ENCODE measurements at regions not wholly inside any gene's neighbourhood (a gene's known extent, or its start where the extent isn't known, plus 50 kb on each side); places are given as distances from the start of the nearest gene placed in this dataset.

DNA sequence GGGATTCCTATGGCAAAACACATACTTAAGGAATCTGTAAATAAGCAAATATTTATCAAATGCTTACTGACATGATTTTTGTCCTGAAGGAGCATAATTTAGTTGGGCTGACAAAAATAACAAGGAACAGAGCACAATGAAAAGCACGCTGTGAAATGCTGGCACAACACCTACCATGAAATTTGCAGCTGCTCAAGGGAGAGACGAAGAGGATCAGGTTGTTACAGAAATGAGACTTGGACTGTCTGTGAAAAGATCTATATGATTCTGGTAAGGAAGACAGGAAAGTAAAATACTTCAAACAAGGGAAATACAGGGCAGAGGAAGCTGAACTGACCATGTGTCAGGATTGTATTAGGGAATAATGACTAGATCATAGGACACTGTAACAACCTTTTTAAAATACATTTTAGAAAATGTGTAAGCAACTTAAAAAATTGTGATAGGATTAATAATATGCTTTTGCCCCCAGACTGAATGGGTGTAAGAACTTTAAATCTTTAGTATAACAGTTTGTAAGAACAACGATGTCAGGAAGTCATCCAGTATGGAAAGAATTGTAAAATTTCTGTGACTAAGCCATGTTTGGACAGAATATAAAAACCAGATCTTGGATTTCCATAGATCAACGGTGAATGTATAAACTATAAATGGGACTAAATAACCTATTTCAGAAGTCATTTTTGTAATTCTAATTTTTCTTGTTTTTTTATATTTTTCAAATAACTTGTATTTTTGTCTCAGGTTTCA, 1556.0 kb downstream of the EFNB2 start:
- no peak for DNase-seq
- H3K9me3 Mint-ChIP-seq: no peaks in the 10 kb centered on the region
- POLR2A ChIA-PET: no interaction called here
- H3K4me1 Mint-ChIP-seq: peaks cover 4% of the 10 kb centered on the region
- H3K27me3 Mint-ChIP-seq: no peaks in the 10 kb centered on the region
- CTCF ChIA-PET: no interaction called here
- H3K4me3 Mint-ChIP-seq: no peak overlapping the region
- H3K27ac Mint-ChIP-seq: no peak overlapping the region
- H3K36me3 Mint-ChIP-seq (ENCODE audit: low read depth): no peaks in the 10 kb centered on the region

DNA sequence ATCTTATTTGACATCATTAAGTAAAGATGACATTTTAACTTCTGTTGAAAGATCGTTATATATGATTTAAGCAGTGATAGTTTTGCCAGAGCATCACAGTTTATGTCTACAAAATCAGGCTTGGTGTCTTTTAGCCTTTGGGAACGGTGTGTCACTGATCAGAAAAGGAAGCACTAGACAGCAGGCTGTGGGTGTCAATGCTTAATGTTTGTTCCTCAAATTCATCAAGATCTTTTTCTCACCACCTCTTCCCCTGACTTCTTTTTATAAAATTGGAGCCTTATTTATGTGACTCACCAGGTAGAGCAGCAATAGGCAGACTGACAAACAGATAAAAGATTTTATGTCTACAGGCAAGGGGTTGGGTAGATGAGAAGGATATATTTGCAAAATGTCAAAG, 1558.5 kb downstream of the EFNB2 start:
- Mint-ChIP-seq H3K4me1 (no peaks in the 10 kb centered on the region), H3K36me3 (ENCODE audit: low read depth) (no peaks in the 10 kb centered on the region), H3K27me3 (no peaks in the 10 kb centered on the region), H3K9me3 (no peaks in the 10 kb centered on the region), H3K27ac (no peak overlapping the region), H3K4me3 (no peak overlapping the region)
- DNase-seq: no peak
- ChIA-PET POLR2A (no interaction called here), CTCF (no interaction called here)

DNA sequence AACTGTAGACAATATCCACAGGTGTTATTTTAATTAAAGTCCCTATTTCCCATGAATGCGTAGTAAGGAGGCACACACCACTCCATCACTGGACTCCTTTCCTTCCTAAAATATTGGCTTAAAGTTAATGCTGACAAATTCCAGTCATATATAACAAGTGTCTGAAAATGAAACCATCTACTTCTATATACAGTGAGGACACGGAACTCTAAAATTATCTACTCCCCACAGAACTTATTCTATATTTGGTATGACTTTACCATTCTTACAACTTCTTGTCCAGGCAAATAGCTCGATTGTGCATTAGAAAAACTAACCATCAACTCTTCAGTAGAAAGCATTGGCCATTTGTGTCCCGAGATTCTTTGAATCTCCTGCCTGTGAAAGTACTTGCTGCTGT, 1560.2 kb downstream of the EFNB2 start:
- H3K4me3 Mint-ChIP-seq: no peak overlapping the region
- no peaks in the 10 kb centered on the region for H3K27me3 Mint-ChIP-seq
- no peaks in the 10 kb centered on the region for H3K4me1 Mint-ChIP-seq
- DNase-seq: no peak
- CTCF ChIA-PET: no interaction called here
- no peaks in the 10 kb centered on the region for H3K9me3 Mint-ChIP-seq
- POLR2A ChIA-PET: no interaction called here
- H3K27ac Mint-ChIP-seq: no peak overlapping the region
- no peaks in the 10 kb centered on the region for H3K36me3 Mint-ChIP-seq (ENCODE audit: low read depth)

DNA sequence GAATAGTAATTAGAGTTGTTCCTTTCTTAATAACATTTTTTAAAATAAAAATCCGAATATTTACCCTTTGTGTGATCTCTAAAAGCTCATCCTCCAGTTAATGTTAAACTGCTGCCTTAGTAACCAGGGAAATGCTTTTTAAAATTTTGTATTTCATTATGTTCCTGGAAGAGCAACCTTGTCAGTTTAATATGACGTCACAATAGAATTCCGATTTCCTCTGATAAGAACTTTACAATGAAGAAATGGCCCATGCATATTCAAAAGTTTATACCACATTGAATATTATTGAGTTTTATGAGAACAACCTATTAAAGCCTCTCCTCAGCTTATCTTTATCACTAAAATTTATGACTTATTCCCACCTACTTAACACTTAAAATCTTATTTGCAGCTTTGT, 1566.6 kb downstream of the EFNB2 start:
- Mint-ChIP-seq H3K4me3 (no peak overlapping the region), H3K36me3 (ENCODE audit: low read depth) (no peaks in the 10 kb centered on the region), H3K9me3 (no peaks in the 10 kb centered on the region), H3K27me3 (no peaks in the 10 kb centered on the region), H3K4me1 (no peaks in the 10 kb centered on the region), H3K27ac (no peak overlapping the region)
- no peak for DNase-seq
- CTCF ChIA-PET: no interaction called here
- POLR2A ChIA-PET: no interaction called here

DNA sequence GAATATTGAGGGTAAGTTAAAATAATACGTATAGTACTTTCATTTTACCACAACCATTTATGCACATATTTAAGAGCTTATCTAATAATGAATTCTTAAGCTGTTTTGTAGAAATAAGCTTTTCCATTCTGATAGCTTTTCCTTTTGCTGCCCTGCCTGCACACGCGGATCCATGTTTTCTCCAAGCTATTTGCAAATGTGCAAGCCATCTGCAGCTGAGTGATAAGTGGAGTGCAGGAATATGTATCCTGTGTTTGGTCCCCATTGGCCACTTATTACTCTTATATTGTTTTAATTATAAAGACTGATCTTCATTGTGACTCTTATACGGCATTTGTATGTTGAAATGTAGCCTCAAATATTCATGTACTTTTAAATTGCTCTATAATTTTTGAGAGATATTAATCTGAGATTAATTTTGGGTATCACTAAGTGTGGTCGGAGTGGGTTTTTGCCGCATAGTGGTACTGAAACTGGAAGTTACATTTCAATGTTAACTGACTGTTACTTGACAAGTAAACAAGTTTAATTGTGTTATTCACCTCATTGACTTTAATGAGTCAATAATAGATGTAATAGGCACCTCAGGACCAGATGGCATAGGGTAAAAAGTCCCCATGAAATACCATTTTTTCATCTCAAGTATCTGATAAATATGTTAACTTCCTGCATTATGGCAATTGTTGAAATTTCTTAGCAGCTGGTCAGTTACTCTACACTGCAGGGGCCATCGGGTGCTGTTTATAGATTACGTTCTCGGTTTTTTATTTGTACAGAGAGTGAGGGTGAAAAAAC, 1567.4 kb downstream of the EFNB2 start:
- no peak overlapping the region for H3K27ac Mint-ChIP-seq
- POLR2A ChIA-PET: no interaction called here
- H3K27me3 Mint-ChIP-seq: no peaks in the 10 kb centered on the region
- no peak overlapping the region for H3K4me3 Mint-ChIP-seq
- H3K4me1 Mint-ChIP-seq: no peaks in the 10 kb centered on the region
- CTCF ChIA-PET: no interaction called here
- no peaks in the 10 kb centered on the region for H3K9me3 Mint-ChIP-seq
- no peaks in the 10 kb centered on the region for H3K36me3 Mint-ChIP-seq (ENCODE audit: low read depth)
- DNase-seq: no peak

DNA sequence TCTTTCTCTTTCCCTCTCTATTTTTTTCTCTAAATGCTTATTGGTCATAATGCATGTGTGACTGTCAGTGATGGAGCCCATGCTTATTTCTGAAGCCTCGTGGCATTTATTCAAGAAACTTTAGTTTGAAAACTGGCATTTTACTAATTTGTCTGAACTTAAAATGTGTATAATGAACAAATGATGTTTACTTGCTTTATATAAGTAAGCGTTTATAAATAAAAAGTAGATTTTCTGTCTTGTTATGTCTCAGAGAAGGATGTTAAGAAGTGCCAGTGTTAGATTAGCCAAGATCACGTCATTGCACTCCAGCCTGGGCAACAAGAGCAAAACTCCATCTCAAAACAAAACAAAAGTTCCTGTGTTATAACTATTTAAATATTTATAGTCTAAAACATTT, 1568.1 kb downstream of the EFNB2 start:
- CTCF ChIA-PET: no interaction called here
- POLR2A ChIA-PET: no interaction called here
- DNase-seq: no peak
- Mint-ChIP-seq H3K4me3 (no peak overlapping the region), H3K36me3 (ENCODE audit: low read depth) (no peaks in the 10 kb centered on the region), H3K27me3 (no peaks in the 10 kb centered on the region), H3K27ac (no peak overlapping the region), H3K9me3 (no peaks in the 10 kb centered on the region), H3K4me1 (no peaks in the 10 kb centered on the region)

DNA sequence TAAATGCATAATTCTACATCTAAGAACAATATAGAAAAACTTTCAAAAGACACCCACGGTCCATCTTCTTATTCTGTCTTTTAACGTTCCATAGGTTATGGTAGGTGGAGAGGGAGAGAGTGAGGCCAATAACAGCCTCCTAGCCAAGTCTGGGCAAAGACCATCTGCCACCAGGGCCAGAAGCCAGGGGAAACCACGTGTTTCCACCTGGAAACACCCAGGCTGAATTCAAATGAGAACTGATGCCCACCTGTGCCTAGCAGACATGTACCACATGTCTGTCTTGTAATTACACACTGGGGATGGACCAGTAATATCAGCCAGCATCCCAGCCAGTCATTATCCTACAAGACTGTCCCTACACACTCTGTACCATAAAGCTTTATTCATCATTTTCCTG, 1573.1 kb downstream of the EFNB2 start:
- POLR2A ChIA-PET: no interaction called here
- DNase-seq: no peak
- Mint-ChIP-seq H3K27ac (no peak overlapping the region), H3K4me1 (no peaks in the 10 kb centered on the region), H3K36me3 (ENCODE audit: low read depth) (no peaks in the 10 kb centered on the region), H3K9me3 (peaks cover 6% of the 10 kb centered on the region), H3K27me3 (no peaks in the 10 kb centered on the region), H3K4me3 (no peak overlapping the region)
- CTCF ChIA-PET: no interaction called here

DNA sequence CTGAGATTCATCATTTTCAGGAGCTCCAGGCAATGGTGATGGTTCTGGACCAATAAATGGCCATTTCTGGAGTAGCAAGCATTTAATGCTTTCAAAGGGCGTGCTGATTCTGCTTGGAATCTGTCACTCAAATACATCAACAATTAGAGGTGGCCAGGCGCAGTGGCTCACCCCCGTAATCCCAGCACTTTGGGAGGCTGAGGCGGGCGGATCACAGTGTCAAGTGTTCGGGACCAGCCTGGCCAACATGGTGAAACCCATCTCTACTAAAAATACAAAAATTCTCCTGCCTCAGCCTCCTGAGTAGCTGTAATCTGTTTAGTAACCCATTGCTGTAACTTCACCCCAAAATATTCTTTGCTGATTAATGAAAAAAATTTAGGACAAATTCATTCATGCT, 1574.2 kb downstream of the EFNB2 start:
- Mint-ChIP-seq H3K4me1 (no peaks in the 10 kb centered on the region), H3K27ac (no peak overlapping the region), H3K4me3 (no peak overlapping the region), H3K27me3 (no peaks in the 10 kb centered on the region), H3K9me3 (peaks cover 6% of the 10 kb centered on the region), H3K36me3 (ENCODE audit: low read depth) (no peaks in the 10 kb centered on the region)
- DNase-seq: no peak
- POLR2A ChIA-PET: no interaction called here
- CTCF ChIA-PET: no interaction called here

DNA sequence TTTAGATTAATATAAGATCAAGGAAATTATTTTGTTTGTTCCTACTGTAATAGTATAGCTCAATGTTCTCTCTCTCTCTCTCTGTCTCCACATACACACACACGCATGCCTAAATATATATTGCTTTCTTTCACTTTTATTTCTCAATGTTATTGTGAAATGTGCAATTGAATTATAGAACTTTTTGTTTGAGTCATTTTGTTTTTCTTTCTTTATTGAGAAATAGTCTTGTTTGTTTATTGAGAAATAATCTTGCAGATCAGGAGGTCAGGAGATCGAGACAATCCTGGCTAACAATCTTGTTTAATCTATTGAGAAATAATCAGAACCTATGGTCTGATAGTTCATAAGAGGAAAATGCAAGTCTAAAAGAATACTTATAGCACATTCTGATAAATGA, 1581.3 kb downstream of the EFNB2 start:
- POLR2A ChIA-PET: no interaction called here

DNA sequence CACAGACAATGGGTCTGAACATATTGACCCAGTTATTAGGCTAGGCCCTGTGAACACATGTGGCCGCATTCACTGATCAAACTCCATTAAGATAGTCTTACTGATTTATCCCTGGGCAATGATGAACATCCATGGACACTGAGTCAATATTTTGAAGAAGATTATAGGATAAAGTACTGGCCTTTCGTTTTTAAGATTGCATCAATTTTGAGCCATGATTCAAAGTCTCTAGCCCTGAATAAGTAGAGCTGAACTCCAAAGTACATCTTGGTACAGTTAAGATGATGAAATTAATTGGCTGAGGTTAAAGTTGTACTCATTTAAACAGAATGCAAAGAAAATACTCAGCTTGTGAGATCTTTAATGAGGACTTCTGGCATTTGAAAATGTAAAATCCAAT, 1581.9 kb downstream of the EFNB2 start:
- DNase-seq: no peak
- no peak overlapping the region for H3K27ac Mint-ChIP-seq
- H3K9me3 Mint-ChIP-seq: peaks cover 2% of the 10 kb centered on the region
- no peaks in the 10 kb centered on the region for H3K36me3 Mint-ChIP-seq (ENCODE audit: low read depth)
- no peak overlapping the region for H3K4me3 Mint-ChIP-seq
- no peaks in the 10 kb centered on the region for H3K4me1 Mint-ChIP-seq
- CTCF ChIA-PET: no interaction called here
- H3K27me3 Mint-ChIP-seq: no peaks in the 10 kb centered on the region
- POLR2A ChIA-PET: no interaction called here

More for the DNA sequence above, 1581.3 kb downstream of the EFNB2 start:
- Mint-ChIP-seq H3K27ac (no peak overlapping the region), H3K27me3 (no peaks in the 10 kb centered on the region), H3K9me3 (peaks cover 2% of the 10 kb centered on the region), H3K4me1 (no peaks in the 10 kb centered on the region), H3K36me3 (ENCODE audit: low read depth) (no peaks in the 10 kb centered on the region), H3K4me3 (no peak overlapping the region)
- CTCF ChIA-PET: no interaction called here
- DNase-seq: no peak

DNA sequence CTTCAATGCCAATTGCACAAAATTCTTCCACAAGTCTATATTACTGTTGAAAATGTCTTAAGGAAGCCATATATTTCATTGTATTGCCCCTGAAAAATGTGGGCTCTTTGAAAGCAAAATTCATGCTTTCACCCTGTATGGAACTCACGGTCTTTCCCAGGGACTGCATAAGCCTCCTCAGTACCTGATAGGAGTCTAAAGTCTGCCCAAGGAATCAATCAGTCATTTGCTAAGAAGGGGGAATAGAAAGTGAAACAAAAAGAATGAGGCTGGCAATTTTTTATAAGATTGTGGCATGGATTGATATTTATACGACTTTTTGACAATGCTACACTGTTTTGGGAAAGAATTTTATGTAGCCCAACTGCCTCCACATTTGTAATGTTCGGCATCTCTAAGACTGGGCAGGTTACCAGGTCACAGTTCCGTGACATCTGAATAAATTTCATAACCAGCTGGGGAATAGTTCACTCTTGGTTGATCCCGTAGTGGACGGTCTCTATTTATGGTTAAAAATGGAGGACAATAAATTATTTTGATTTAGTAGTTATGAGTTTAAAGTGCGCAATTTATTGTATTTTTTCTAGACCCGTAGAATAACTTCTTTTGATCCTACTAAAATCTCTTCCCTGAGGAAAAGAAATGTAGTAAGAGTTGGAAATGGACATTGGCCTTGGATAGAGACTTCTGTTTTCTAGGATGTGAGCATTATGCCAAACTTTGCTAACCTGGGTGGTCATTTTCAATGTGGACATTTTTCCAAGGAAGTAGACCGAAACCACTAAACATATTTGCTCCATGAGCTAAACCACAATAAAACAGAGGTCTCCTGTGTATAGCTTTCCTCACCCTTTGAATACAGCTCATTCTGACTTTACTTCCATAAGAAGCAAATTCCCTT, 1585.4 kb downstream of the EFNB2 start:
- POLR2A ChIA-PET: no interaction called here
- H3K9me3 Mint-ChIP-seq: no peaks in the 10 kb centered on the region
- H3K27ac Mint-ChIP-seq: no peak overlapping the region
- H3K4me3 Mint-ChIP-seq: no peak overlapping the region
- no peak for DNase-seq
- no peaks in the 10 kb centered on the region for H3K4me1 Mint-ChIP-seq
- no peaks in the 10 kb centered on the region for H3K36me3 Mint-ChIP-seq (ENCODE audit: low read depth)
- CTCF ChIA-PET: no interaction called here
- H3K27me3 Mint-ChIP-seq: no peaks in the 10 kb centered on the region

DNA sequence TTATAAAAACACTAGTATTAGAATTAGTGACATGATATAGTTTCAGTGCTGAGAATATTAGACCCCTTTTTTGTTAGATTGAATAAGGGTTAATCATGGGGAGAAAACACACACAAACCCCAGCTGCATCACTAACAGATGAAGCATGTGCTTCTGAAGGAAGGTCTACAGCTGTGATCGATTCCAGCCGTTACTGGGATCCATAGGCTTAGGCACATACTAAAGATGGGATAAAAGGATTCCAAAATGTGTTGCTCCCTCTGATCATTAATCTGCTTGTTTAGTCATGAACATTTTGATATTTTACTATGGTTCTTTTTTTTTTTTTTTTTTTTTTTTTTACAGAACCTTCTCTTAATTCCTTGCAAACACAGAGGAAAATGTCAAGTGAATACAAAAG, 1591.3 kb downstream of the EFNB2 start:
- CTCF ChIA-PET: no interaction called here
- H3K36me3 Mint-ChIP-seq (ENCODE audit: low read depth): no peaks in the 10 kb centered on the region
- H3K27ac Mint-ChIP-seq: no peak overlapping the region
- H3K27me3 Mint-ChIP-seq: no peaks in the 10 kb centered on the region
- DNase-seq: no peak
- H3K9me3 Mint-ChIP-seq: no peaks in the 10 kb centered on the region
- H3K4me3 Mint-ChIP-seq: no peak overlapping the region
- POLR2A ChIA-PET: no interaction called here
- no peaks in the 10 kb centered on the region for H3K4me1 Mint-ChIP-seq

DNA sequence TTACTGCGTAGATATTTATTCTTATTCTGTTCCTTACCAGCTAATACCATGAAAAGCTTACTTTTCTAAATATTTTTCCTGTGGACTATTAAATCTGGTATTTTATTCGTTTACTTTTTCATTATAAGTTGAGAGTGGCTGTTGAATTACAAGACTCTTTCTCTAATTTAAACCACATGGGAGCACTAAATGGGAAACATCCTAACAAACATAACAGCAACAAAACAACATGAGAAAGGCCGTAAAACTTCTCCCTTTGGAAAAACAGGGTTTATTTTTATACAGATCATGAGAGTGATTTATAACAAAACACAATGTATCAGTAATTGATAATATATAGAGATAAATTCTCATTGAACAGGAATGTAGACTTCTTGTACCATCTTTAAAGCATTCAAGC, 1592.1 kb downstream of the EFNB2 start:
- Mint-ChIP-seq H3K4me1 (no peaks in the 10 kb centered on the region), H3K9me3 (no peaks in the 10 kb centered on the region), H3K27me3 (no peaks in the 10 kb centered on the region), H3K4me3 (no peak overlapping the region), H3K27ac (no peak overlapping the region), H3K36me3 (ENCODE audit: low read depth) (no peaks in the 10 kb centered on the region)
- no peak for DNase-seq
- POLR2A ChIA-PET: no interaction called here
- CTCF ChIA-PET: no interaction called here
